Lower leg skin (tissue), 4 donors: ENCODE measurements at regions not wholly inside any gene's neighbourhood (a gene's known extent, or its start where the extent isn't known, plus 50 kb on each side); places are given as distances from the start of the nearest gene placed in this dataset.

Source experiments
- DNase-seq, 2 donors: peaks; one replicate each; pipeline ENCODE4 v3.0.0-alpha.2; 2019; ENCODE audit warnings: low spot score in 2 of 2
- H3K4me3 ChIP-seq: fragments of 200-600 bp; sonication (generic); 2 replicates; pipeline ENCODE4 v1.5.1; 2017; ENCODE audit warnings: mild to moderate bottlenecking, low read depth; ENCODE audit not compliant: poor library complexity, severe bottlenecking
- CTCF ChIP-seq, 3 donors: fragments of 450-650 bp; IDR thresholded peaks; one replicate each; pipeline ENCODE4 v1.5.1; 2016; ENCODE audit warnings: antibody characterized with exemption in 3 of 3, mild to moderate bottlenecking in 3 of 3, moderate library complexity in 2 of 3
- POLR2A ChIP-seq, 2 donors: fragments of 450-650 bp; IDR thresholded peaks; one replicate each; pipeline ENCODE4 v1.6.1; 2016 to 2017; ENCODE audit warnings: antibody characterized with exemption in 2 of 2, mild to moderate bottlenecking in 1 of 2, moderate library complexity in 1 of 2
- WGBS, 2 donors: methylation state at CpG; one replicate each; pipeline ENCODE4 v1.1.5; 2018; 5-methylcytosine and 5-hydroxymethylcytosine counted together
- intact Hi-C: fragments of 100-400 bp; cut with DNase I; formaldehyde crosslinking; loops from one replicate; pipeline ENCODE4 v1.15.0; 2023; ENCODE audit warnings: low total_unique reads

DNA sequence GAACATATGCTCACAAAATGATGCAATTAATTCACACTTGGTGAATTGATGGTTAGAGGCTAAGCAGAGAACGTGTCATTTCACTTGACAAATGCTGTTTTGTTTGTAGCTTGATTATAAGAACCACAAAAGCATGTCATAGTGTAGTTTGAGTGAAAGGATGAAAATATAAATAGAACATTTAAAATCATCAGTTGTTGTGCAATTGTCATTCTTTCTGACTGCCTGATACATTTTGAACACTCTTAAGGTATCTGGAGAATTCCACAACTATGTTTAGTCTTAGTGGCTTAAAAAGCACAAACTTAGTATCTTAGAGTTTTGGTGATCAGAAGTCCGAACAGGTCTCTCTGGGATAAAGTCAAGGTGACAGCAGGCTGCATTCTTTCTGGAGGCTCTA is 129.4 kb downstream of the BASP1 start:
- no peak overlapping the region for H3K4me3 ChIP-seq
- no peak for DNase-seq
- 73 to 81% methylated on average over 2 of the region's 2 CpGs for WGBS, 2 donors
- intact Hi-C loops: no loop called here
- TF ChIP-seq CTCF (IDR thresholded peaks at IDR 0.05) (no peak), POLR2A (IDR thresholded peaks at IDR 0.05) (no peak)

DNA sequence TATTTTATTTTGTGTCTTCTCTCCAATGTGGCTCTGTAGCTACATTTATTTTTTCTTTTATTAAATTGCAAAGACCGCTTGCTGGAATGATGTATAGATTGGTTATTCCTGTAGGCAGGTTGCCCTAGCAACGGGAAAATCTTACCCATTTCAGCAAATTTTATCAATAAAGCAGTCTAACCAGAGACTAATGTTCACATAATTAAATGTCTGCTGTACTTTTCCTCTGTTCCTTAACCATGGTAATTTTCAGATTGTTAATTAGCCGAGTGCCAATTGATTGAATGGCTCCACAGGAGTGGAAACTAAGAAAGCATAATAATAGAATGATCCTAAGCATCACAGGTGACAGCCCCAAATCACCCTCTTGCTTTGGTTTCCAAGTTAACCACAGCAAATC is 134.8 kb downstream of the BASP1 start:
- no peak overlapping the region for H3K4me3 ChIP-seq
- intact Hi-C loops: no loop called here
- WGBS, 2 donors: 59 to 79% methylated on average over 3 of the region's 3 CpGs
- no peak for TF ChIP-seq POLR2A (IDR thresholded peaks at IDR 0.05)
- no peak for TF ChIP-seq CTCF (IDR thresholded peaks at IDR 0.05)
- DNase-seq: no peak

DNA sequence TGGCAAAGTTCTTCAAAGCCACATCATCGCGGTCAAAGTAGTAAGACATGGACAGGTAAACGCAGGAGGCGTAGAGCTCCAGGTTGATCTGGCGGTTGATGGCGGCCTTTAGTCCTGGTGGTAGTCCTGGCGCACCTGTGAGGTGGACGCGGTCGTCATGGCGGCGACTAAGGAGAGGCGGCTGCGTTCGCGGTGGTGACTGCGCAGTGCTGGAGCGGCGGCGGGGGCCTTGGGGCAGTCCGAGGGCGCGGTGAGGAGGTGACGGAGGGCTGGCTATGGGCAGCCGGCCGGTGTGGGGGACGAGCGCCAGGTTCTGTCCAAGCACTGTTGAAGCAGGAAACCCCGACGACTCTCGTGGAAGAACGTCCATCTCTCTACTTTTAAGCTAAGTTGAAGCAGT is 136.8 kb downstream of the BASP1 start:
- TF ChIP-seq POLR2A (IDR thresholded peaks at IDR 0.05) (no peak), CTCF (IDR thresholded peaks at IDR 0.05) (no peak)
- WGBS, 2 donors: 96 to 97% methylated on average over 32 of the region's 32 CpGs
- intact Hi-C loops: no loop called here
- H3K4me3 ChIP-seq: no peak overlapping the region
- DNase-seq: no peak

DNA sequence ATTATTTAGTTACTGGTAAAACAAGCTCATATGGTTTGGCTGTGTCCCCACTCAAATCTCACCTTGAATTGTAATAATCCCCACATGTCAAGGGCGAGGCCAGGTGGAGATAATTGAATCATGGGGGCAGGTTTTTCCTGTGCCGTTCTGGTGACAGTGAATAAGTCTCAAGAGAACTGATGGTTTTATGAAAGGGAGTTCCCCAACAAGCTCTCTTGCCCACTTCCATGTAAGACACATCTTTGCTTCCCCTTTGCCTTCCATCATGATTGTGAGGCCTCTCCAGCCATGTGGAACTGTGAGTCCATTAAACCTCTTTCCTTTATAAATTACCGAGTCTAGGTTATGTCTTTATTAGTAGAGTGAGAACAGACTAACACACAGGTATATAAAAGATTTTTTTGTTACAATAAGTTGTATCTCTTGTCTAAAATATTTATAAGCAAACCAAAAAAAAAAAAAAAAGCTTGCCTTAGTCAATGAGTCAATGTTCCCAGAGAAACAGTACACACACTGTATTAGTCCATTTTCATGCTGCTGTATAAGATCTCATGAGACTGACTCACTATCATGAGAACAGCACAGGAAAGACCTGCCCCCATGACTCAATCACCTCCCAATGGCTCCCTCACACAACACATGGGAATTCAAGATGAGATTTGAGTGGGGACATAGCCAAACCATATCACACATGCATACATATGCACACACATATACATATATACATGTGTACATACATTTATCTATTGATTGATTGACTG is 138.3 kb downstream of the BASP1 start:
- no peak for DNase-seq
- intact Hi-C loops: no loop called here
- WGBS, 2 donors: 83 to 86% methylated on average over 3 of the region's 3 CpGs
- no peak for TF ChIP-seq CTCF (IDR thresholded peaks at IDR 0.05)
- TF ChIP-seq POLR2A (IDR thresholded peaks at IDR 0.05): no peak
- H3K4me3 ChIP-seq: no peak overlapping the region

DNA sequence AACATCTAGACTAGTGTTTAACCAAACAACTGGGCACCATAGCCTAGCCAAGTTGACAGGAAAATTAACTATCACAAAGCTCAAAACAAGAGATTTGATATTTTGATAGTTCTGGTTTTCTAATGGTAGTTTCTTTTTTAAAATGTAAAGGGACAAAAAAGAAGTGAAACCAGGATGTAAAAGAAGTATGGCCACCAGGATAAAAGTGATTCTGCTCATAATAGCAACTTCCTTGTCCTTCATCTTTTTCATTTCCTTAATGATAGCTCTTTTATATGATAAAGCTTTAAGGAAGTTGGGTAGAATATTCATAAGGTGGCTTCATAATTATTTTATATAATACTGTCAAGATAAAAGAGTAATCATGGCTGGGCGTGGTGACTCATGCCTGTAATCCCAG is 139.1 kb downstream of the BASP1 start:
- WGBS, 2 donors: 85 to 88% methylated on average over 1 of the region's 1 CpG
- intact Hi-C loops: no loop called here
- TF ChIP-seq CTCF (IDR thresholded peaks at IDR 0.05) (no peak), POLR2A (IDR thresholded peaks at IDR 0.05) (no peak)
- DNase-seq: no peak
- H3K4me3 ChIP-seq: no peak overlapping the region

GRCh38 chr5:17357504-17357903 is 140.1 kb downstream of the BASP1 start:
- TF ChIP-seq POLR2A (IDR thresholded peaks at IDR 0.05) (no peak), CTCF (IDR thresholded peaks at IDR 0.05) (no peak)
- intact Hi-C loops: no loop called here
- DNase-seq: no peak
- H3K4me3 ChIP-seq: no peak overlapping the region
- WGBS, 2 donors: 89 to 96% methylated on average over 3 of the region's 3 CpGs
